Hepatocyte (in vitro differentiated cells): ENCODE measurements at regions not wholly inside any gene's neighbourhood (a gene's known extent, or its start where the extent isn't known, plus 50 kb on each side); places are given as distances from the start of the nearest gene placed in this dataset.
"Not testable (repeated sequence)": the region's sequence is repeated elsewhere in the genome, so short reads cannot be mapped to it uniquely, and the experiment has no call there.

Experiments
- DNase-seq: peaks from one replicate; pipeline ENCODE4 v3.0.0-alpha.2; 2016; ENCODE audit warnings: low spot score
- H2AFZ ChIP-seq: fragments of 200-600 bp; sonication (generic); 2 replicates; pipeline ENCODE4 v1.6.0; 2016; ENCODE audit warnings: antibody characterized with exemption, mild to moderate bottlenecking
- H3K27ac ChIP-seq: fragments of 200-600 bp; sonication (generic); 2 replicates; pipeline ENCODE4 v1.5.1; 2016; ENCODE audit warnings: mild to moderate bottlenecking
- H3K27me3 ChIP-seq: fragments of 200-600 bp; sonication (generic); 2 replicates; pipeline ENCODE4 v1.6.1; 2016
- H3K36me3 ChIP-seq: fragments of 200-600 bp; sonication (generic); replicated peaks from 2 replicates; pipeline ENCODE4 v1.5.1; 2016; ENCODE audit warnings: low read depth; ENCODE audit not compliant: insufficient read depth
- H3K4me1 ChIP-seq: fragments of 200-600 bp; sonication (generic); 2 replicates; pipeline ENCODE4 v1.5.1; 2016; ENCODE audit warnings: mild to moderate bottlenecking, moderate library complexity; ENCODE audit not compliant: insufficient read depth
- H3K4me2 ChIP-seq: fragments of 200-600 bp; sonication (generic); 2 replicates; pipeline ENCODE4 v1.6.0; 2016
- H3K4me3 ChIP-seq: fragments of 200-600 bp; sonication (generic); 2 replicates; pipeline ENCODE4 v1.5.1; 2016; ENCODE audit warnings: mild to moderate bottlenecking
- H3K79me2 ChIP-seq: fragments of 200-600 bp; sonication (generic); 2 replicates; pipeline ENCODE4 v1.6.0; 2017; ENCODE audit warnings: mild to moderate bottlenecking
- H3K9me2 ChIP-seq: fragments of 200-600 bp; sonication (generic); replicated peaks from 2 replicates; pipeline ENCODE4 v1.6.0; 2017; ENCODE audit warnings: mild to moderate bottlenecking; ENCODE audit not compliant: insufficient read depth
- H3K9me3 ChIP-seq: fragments of 200-600 bp; sonication (generic); 2 replicates; pipeline ENCODE4 v1.5.1; 2016; ENCODE audit warnings: low read depth, mild to moderate bottlenecking
- H4K20me1 ChIP-seq: fragments of 200-600 bp; sonication (generic); 2 replicates; pipeline ENCODE4 v1.6.0; 2016; ENCODE audit warnings: mild to moderate bottlenecking; ENCODE audit not compliant: insufficient read depth, poor library complexity, severe bottlenecking
- CTCF ChIP-seq: fragments of 200-600 bp; sonication (generic); IDR thresholded peaks from 2 replicates; pipeline ENCODE4 v1.5.1; 2016; ENCODE audit warnings: antibody characterized with exemption, mild to moderate bottlenecking; ENCODE audit not compliant: poor library complexity
- EZH2 ChIP-seq: fragments of 200-600 bp; sonication (generic); IDR thresholded peaks from 2 replicates; pipeline ENCODE4 v1.6.1; 2016; ENCODE audit warnings: antibody characterized with exemption, mild to moderate bottlenecking, borderline replicate concordance
- EZH2phosphoT487 ChIP-seq: fragments of 200-600 bp; sonication (generic); IDR thresholded peaks from one replicate; pipeline ENCODE4 v1.6.1; 2018; ENCODE audit warnings: antibody characterized with exemption, mild to moderate bottlenecking, low read depth, moderate library complexity; ENCODE audit not compliant: unreplicated experiment, severe bottlenecking
- WGBS: methylation state at CpG from one replicate; pipeline ENCODE4 v1.1.6; 2016; ENCODE audit warnings: low lambda C conversion rate; ENCODE audit errors: missing lambda C conversion rate; 5-methylcytosine and 5-hydroxymethylcytosine counted together

GRCh38 chr4:65227628-65228027, 442.7 kb downstream of the EPHA5 start:
- no peaks in the 10 kb centered on the region for H3K9me3 ChIP-seq
- no peaks in the 10 kb centered on the region for H3K36me3 ChIP-seq
- no peak for DNase-seq
- H3K4me1 ChIP-seq: no peaks in the 10 kb centered on the region
- no peaks in the 10 kb centered on the region for H3K79me2 ChIP-seq
- no peak overlapping the region for H2AFZ ChIP-seq
- H3K27me3 ChIP-seq: no peaks in the 10 kb centered on the region
- no peaks in the 10 kb centered on the region for H3K9me2 ChIP-seq
- no peak overlapping the region for H3K4me3 ChIP-seq
- no peaks in the 10 kb centered on the region for H4K20me1 ChIP-seq
- no peak overlapping the region for H3K27ac ChIP-seq
- TF ChIP-seq EZH2phosphoT487 (no peak), CTCF (no peak), EZH2 (no peak)
- H3K4me2 ChIP-seq: no peak overlapping the region

- no peak overlapping the region for H3K27ac ChIP-seq
- H3K4me1 ChIP-seq: no peaks in the 10 kb centered on the region
- H3K4me2 ChIP-seq: no peak overlapping the region
- no peaks in the 10 kb centered on the region for H3K27me3 ChIP-seq
- no peaks in the 10 kb centered on the region for H4K20me1 ChIP-seq
- no peak for DNase-seq
- no peaks in the 10 kb centered on the region for H3K79me2 ChIP-seq
- 84% methylated on average over 2 of the region's 2 CpGs for WGBS
- H3K9me2 ChIP-seq: no peaks in the 10 kb centered on the region
- no peaks in the 10 kb centered on the region for H3K9me3 ChIP-seq
- H3K36me3 ChIP-seq: no peaks in the 10 kb centered on the region
- no peak for TF ChIP-seq EZH2phosphoT487
- no peak for TF ChIP-seq EZH2
- TF ChIP-seq CTCF: no peak
- H2AFZ ChIP-seq: no peak overlapping the region
- no peak overlapping the region for H3K4me3 ChIP-seq
Observed at GRCh38 chr4:65223601-65224000, 446.7 kb downstream of the EPHA5 start.

- 94% methylated on average over 11 of the region's 11 CpGs for WGBS
- H3K27me3 ChIP-seq, H3K9me2 ChIP-seq, H3K4me1 ChIP-seq, H3K4me3 ChIP-seq, H3K36me3 ChIP-seq, H4K20me1 ChIP-seq, H2AFZ ChIP-seq, H3K79me2 ChIP-seq, H3K4me2 ChIP-seq, H3K9me3 ChIP-seq, DNase-seq, H3K27ac ChIP-seq: not testable (repeated sequence)
Observed at GRCh38 chr4:65223074-65223473, 447.2 kb downstream of the EPHA5 start.

- Histone ChIP-seq H3K9me2 (no peaks in the 10 kb centered on the region), H3K36me3 (no peaks in the 10 kb centered on the region), H4K20me1 (no peaks in the 10 kb centered on the region), H3K27me3 (no peaks in the 10 kb centered on the region), H3K9me3 (no peaks in the 10 kb centered on the region), H3K4me1 (no peaks in the 10 kb centered on the region), H2AFZ (no peak overlapping the region), H3K4me2 (no peak overlapping the region), H3K79me2 (no peaks in the 10 kb centered on the region), H3K4me3 (no peak overlapping the region), H3K27ac (no peak overlapping the region)
- no peak for DNase-seq
- TF ChIP-seq CTCF: no peak
- no peak for TF ChIP-seq EZH2
- no peak for TF ChIP-seq EZH2phosphoT487
- WGBS: 66% methylated on average over 2 of the region's 2 CpGs
Observed at GRCh38 chr4:65217179-65217578, 453.1 kb downstream of the EPHA5 start.
